ENCODE measurements at regions not wholly inside any gene's neighbourhood (a gene's known extent, or its start where the extent isn't known, plus 50 kb on each side); places are given as distances from the start of the nearest gene placed in this dataset.

GRCh38 chr5:74192606-74193299 is 447.8 kb downstream of the ENC1 start:
- no peak for DNase-seq (ENCODE audit: low read depth in 2 of 2)

GRCh38 chr5:74188351-74189105 is 452.0 kb downstream of the ENC1 start:
- no peak for DNase-seq (ENCODE audit: low read depth in 2 of 2)

GRCh38 chr5:74187757-74188156 is 452.8 kb downstream of the ENC1 start:
- no peak for DNase-seq (ENCODE audit: low read depth in 2 of 2)

- DNase-seq (ENCODE audit: low read depth in 2 of 2), result no peak
These were observed 453.9 kb downstream of the ENC1 start for GRCh38 chr5:74186356-74187315.

GRCh38 chr5:74185599-74185998 is 454.9 kb downstream of the ENC1 start:
- no peak for DNase-seq (ENCODE audit: low read depth in 2 of 2)

- DNase-seq (ENCODE audit: low read depth in 2 of 2), result no peak
These were observed 455.9 kb downstream of the ENC1 start for GRCh38 chr5:74184649-74185048.

GRCh38 chr5:74183041-74183440 is 457.5 kb downstream of the ENC1 start:
- DNase-seq (ENCODE audit: low read depth in 2 of 2), result no peak

GRCh38 chr5:74182603-74183002 is 457.9 kb downstream of the ENC1 start:
- DNase-seq (ENCODE audit: low read depth in 2 of 2), result peak in 1 of 2 donors; percentile 40

GRCh38 chr5:74179701-74180100 is 460.8 kb downstream of the ENC1 start:
- DNase-seq (ENCODE audit: low read depth in 2 of 2), result no peak

- DNase-seq (ENCODE audit: low read depth in 2 of 2), result no peak
These were observed 461.3 kb downstream of the ENC1 start for GRCh38 chr5:74179179-74179578.

- DNase-seq (ENCODE audit: low read depth in 2 of 2), result no peak
These were observed 462.6 kb downstream of the ENC1 start for GRCh38 chr5:74177961-74178360.

GRCh38 chr5:74174366-74174765 is 466.2 kb downstream of the ENC1 start:
- no peak for DNase-seq (ENCODE audit: low read depth in 2 of 2)

- no peak for DNase-seq (ENCODE audit: low read depth in 2 of 2)
These were observed 466.9 kb downstream of the ENC1 start for GRCh38 chr5:74173665-74174064.

GRCh38 chr5:74173241-74173640 is 467.3 kb downstream of the ENC1 start:
- no peak for DNase-seq (ENCODE audit: low read depth in 2 of 2)

- DNase-seq (ENCODE audit: low read depth in 2 of 2), result no peak
These were observed 470.8 kb downstream of the ENC1 start for GRCh38 chr5:74169701-74170100.

GRCh38 chr5:74167930-74168315 is 472.6 kb downstream of the ENC1 start:
- DNase-seq (ENCODE audit: low read depth in 2 of 2), result no peak

GRCh38 chr5:74167206-74167929 is 473.2 kb downstream of the ENC1 start:
- DNase-seq (ENCODE audit: low read depth in 2 of 2), result no peak

- no peak for DNase-seq (ENCODE audit: low read depth in 2 of 2)
These were observed 474.5 kb downstream of the ENC1 start for GRCh38 chr5:74166064-74166463.

GRCh38 chr5:74164725-74165235 is 475.7 kb downstream of the ENC1 start:
- no peak for DNase-seq (ENCODE audit: low read depth in 2 of 2)

GRCh38 chr5:74162524-74162923 is 478.0 kb downstream of the ENC1 start:
- DNase-seq (ENCODE audit: low read depth in 2 of 2), result no peak

- DNase-seq (ENCODE audit: low read depth in 2 of 2), result no peak
These were observed 479.4 kb downstream of the ENC1 start for GRCh38 chr5:74161170-74161569.
